HL-60 (cell line): ENCODE measurements at regions not wholly inside any gene's neighbourhood (a gene's known extent, or its start where the extent isn't known, plus 50 kb on each side); places are given as distances from the start of the nearest gene placed in this dataset.

ENCODE experiments used
- DNase-seq, 2 experiments: peaks; one replicate each; pipeline ENCODE4 v3.0.0-alpha.2; 2010 to 2020; ENCODE audit warnings: low read depth in 1 of 2, low spot score in 1 of 2
- H3K27ac ChIP-seq: fragments of 250-450 bp; sonication (Bioruptor Pico); replicated peaks from 2 replicates; pipeline ENCODE4 v1.5.1; 2020; ENCODE audit warnings: mild to moderate bottlenecking, moderate library complexity
- H3K27me3 ChIP-seq: fragments of 250-450 bp; sonication (Bioruptor Pico); 2 replicates; pipeline ENCODE4 v1.5.1; 2021; ENCODE audit warnings: mild to moderate bottlenecking, moderate library complexity; ENCODE audit not compliant: insufficient read depth, poor library complexity, severe bottlenecking
- H3K4me3 ChIP-seq: replicated peaks from 2 replicates; pipeline ENCODE4 v1.5.1; 2011; ENCODE audit warnings: mild to moderate bottlenecking, control low read depth, low read length; ENCODE audit not compliant: insufficient read depth
- CTCF ChIP-seq: IDR thresholded peaks from one replicate; pipeline ENCODE4 v1.5.1; 2011; ENCODE audit warnings: low read length, control low read depth, inconsistent platforms; ENCODE audit not compliant: insufficient read depth
- GABPA ChIP-seq: IDR thresholded peaks from 2 replicates; pipeline ENCODE4 v1.6.1; 2012; ENCODE audit warnings: low read depth
- POLR2AphosphoS5 ChIP-seq: IDR thresholded peaks from 2 replicates; pipeline ENCODE4 v1.6.1; 2012; ENCODE audit warnings: low read depth
- REST ChIP-seq: IDR thresholded peaks from 2 replicates; pipeline ENCODE4 v1.6.1; 2012; ENCODE audit warnings: low read depth; ENCODE audit not compliant: insufficient replicate concordance
- SPI1 ChIP-seq: IDR thresholded peaks from 2 replicates; pipeline ENCODE4 v1.6.1; 2012; ENCODE audit warnings: low read depth, mild to moderate bottlenecking, borderline replicate concordance

- DNase-seq = no peak
- TF ChIP-seq GABPA (no peak), CTCF (no peak), POLR2AphosphoS5 (no peak), REST (no peak), SPI1 (no peak)
- Histone ChIP-seq H3K27ac (no peak overlapping the region), H3K27me3 (no peaks in the 10 kb centered on the region), H3K4me3 (no peak overlapping the region)
Measured at GRCh38 chr1:5267603-5268235, 613.3 kb downstream of the AJAP1 start.

GRCh38 chr1:5265438-5266075, 611.1 kb downstream of the AJAP1 start:
- no peak for DNase-seq
- no peak for TF ChIP-seq POLR2AphosphoS5
- TF ChIP-seq CTCF = no peak
- TF ChIP-seq REST = no peak
- no peak for TF ChIP-seq GABPA
- no peak for TF ChIP-seq SPI1
- no peaks in the 10 kb centered on the region for H3K27me3 ChIP-seq
- no peak overlapping the region for H3K27ac ChIP-seq
- no peak overlapping the region for H3K4me3 ChIP-seq

- H3K27ac ChIP-seq = no peak overlapping the region
- H3K4me3 ChIP-seq = no peak overlapping the region
- TF ChIP-seq GABPA = no peak
- TF ChIP-seq REST = no peak
- TF ChIP-seq POLR2AphosphoS5 = no peak
- no peak for TF ChIP-seq SPI1
- TF ChIP-seq CTCF = no peak
- DNase-seq = no peak
- no peaks in the 10 kb centered on the region for H3K27me3 ChIP-seq
Measured at GRCh38 chr1:5264476-5264875, 610.1 kb downstream of the AJAP1 start.
